Fibroblast of lung (primary cell): ENCODE measurements at regions not wholly inside any gene's neighbourhood (a gene's known extent, or its start where the extent isn't known, plus 50 kb on each side); places are given as distances from the start of the nearest gene placed in this dataset.

Experiments
- EZH2 ChIP-seq: IDR thresholded peaks from 2 replicates; pipeline ENCODE4 v1.5.1; 2012; ENCODE audit warnings: low read length, control low read depth, mild to moderate bottlenecking; ENCODE audit errors: missing control alignments
- TF ChIP-seq, protein P1 (sequence below), 2 donors: IDR thresholded peaks in 1 of 2; conservative IDR thresholded peaks in 1 of 2; 1 replicate in 1 of 2; 2 replicates in 1 of 2; pipeline ENCODE4 v1.5.1; 2011 to 2012; ENCODE audit warnings: low read length in 2 of 2, control low read depth in 1 of 2, inconsistent platforms in 1 of 2, low read depth in 1 of 2, mild to moderate bottlenecking in 1 of 2

DNA sequence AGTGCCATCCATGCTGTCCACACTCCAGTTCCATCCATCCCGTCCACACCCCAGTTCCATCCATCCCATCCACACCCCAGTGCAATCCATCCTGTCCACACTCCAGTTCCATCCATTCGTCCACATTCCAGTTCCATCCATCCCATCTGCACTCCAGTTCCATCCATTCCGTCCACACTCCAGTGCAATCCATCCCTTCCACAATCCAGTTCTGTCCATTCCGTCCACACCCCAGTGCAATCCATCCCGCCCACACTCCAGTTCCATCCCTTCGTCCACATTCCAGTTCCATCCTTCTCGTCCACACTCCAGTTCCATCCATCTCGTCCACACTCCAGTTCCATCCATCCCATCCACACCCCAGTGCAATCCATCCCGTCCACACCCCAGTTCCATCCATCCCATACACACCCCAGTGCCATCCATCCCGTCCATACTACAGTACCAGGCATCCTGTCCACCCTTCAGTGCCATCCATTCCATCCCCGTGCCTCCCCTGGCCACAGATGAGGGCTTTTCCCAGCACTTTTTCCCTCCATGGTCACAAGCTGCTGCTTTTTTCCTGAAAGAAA is 704.0 kb downstream of the BRD1 start:
- TF ChIP-seq, protein P1, sequence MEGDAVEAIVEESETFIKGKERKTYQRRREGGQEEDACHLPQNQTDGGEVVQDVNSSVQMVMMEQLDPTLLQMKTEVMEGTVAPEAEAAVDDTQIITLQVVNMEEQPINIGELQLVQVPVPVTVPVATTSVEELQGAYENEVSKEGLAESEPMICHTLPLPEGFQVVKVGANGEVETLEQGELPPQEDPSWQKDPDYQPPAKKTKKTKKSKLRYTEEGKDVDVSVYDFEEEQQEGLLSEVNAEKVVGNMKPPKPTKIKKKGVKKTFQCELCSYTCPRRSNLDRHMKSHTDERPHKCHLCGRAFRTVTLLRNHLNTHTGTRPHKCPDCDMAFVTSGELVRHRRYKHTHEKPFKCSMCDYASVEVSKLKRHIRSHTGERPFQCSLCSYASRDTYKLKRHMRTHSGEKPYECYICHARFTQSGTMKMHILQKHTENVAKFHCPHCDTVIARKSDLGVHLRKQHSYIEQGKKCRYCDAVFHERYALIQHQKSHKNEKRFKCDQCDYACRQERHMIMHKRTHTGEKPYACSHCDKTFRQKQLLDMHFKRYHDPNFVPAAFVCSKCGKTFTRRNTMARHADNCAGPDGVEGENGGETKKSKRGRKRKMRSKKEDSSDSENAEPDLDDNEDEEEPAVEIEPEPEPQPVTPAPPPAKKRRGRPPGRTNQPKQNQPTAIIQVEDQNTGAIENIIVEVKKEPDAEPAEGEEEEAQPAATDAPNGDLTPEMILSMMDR (conservative IDR thresholded peaks at IDR 0.05 in 1 of 2, IDR thresholded peaks at IDR 0.05 in 1 of 2; ENCODE audit: low read depth in 1 of 2, low read length in 2 of 2): no peak
- TF ChIP-seq EZH2: no peak
